Kidney (tissue), 13 donors: ENCODE measurements at regions not wholly inside any gene's neighbourhood (a gene's known extent, or its start where the extent isn't known, plus 50 kb on each side); places are given as distances from the start of the nearest gene placed in this dataset.

Experiments used
- DNase-seq, 5 donors: peaks; one replicate each; pipeline ENCODE4 v3.0.0-alpha.2; 2013 to 2020
- FAIRE-seq: peaks from 2 replicates; lab custom pipeline; 2012; peaks lifted over from hg19 to GRCh38; lab: Jason Lieb, UNC
- H3K27ac ChIP-seq, 2 donors: one replicate each; pipeline ENCODE4 v1.7.0; 2013; ENCODE audit warnings: low read depth in 2 of 2, low read length in 2 of 2, inconsistent platforms in 1 of 2
- H3K27me3 ChIP-seq: one replicate; pipeline ENCODE4 v1.7.1; 2013; ENCODE audit warnings: low read length, inconsistent platforms; ENCODE audit not compliant: control insufficient read depth, insufficient read depth
- H3K36me3 ChIP-seq, 3 donors: one replicate each; pipeline versions ENCODE4 v1.7.0 to v1.7.1; 2013; ENCODE audit warnings: low read length in 3 of 3, control low read depth in 1 of 3, inconsistent platforms in 1 of 3; ENCODE audit not compliant: insufficient read depth in 3 of 3, control insufficient read depth in 2 of 3
- H3K4me1 ChIP-seq, 3 donors: one replicate each; pipeline versions ENCODE4 v1.7.0 to v1.7.1; 2013; ENCODE audit warnings: low read length in 3 of 3, inconsistent platforms in 1 of 3, low read depth in 1 of 3; ENCODE audit not compliant: control insufficient read depth in 2 of 3, insufficient read depth in 2 of 3
- H3K4me3 ChIP-seq, 3 donors: one replicate each; pipeline versions ENCODE4 v1.7.0 to v1.8.1; 2013; ENCODE audit warnings: low read length in 3 of 3, control low read depth in 1 of 3, inconsistent platforms in 1 of 3
- H3K9ac ChIP-seq, 3 donors: one replicate each; pipeline versions ENCODE4 v1.7.0 to v1.7.1; 2013; ENCODE audit warnings: low read length in 3 of 3, control low read depth in 1 of 3, inconsistent platforms in 1 of 3
- H3K9me3 ChIP-seq, 3 donors: one replicate each; pipeline versions ENCODE4 v1.7.0 to v1.7.1; 2013; ENCODE audit warnings: low read length in 3 of 3, control low read depth in 1 of 3, inconsistent platforms in 1 of 3; ENCODE audit not compliant: control insufficient read depth in 2 of 3, insufficient read depth in 1 of 3
- intact Hi-C: fragments of 100-400 bp; cut with DNase I; formaldehyde crosslinking; loops from one replicate; pipeline ENCODE4 v1.11.1; 2022
- TF ChIP-seq, protein P1 (sequence below): IDR thresholded peaks from 3 replicates; pipeline ENCODE4 v1.5.1; 2012; ENCODE audit warnings: mild to moderate bottlenecking, moderate library complexity, borderline replicate concordance; ENCODE audit not compliant: insufficient read depth; ENCODE audit errors: extremely low read depth
- donor health status: control.
- donor health status: control.
- donor health status: control.
- donor health status: control.
- donor health status: control.
- donor health status: DM: yes; HTN: yes; CAD: no.
- donor health status: Normal renal cell carcinoma (clear cell type).

DNA sequence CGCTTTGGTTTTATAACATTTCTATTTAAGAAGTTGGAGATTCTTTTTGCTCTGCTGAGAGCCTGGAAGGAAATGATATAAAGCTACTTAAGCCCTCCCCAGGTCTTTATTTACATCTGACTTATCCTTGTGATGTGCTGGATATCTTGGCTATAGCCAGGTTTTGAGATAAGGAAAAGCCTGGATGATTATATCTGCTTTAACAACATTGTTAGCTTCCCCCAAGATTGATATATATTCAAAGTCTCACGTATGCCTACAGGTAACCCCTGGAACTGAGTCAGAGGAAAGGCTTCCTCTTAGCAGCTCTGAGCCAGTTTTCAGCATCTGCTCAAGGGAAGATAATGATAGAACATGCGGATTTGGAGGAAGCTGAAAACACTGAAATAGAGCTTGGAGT, 61.5 kb upstream of the CRBN start:
- Histone ChIP-seq H3K4me1 (no peaks in the 10 kb centered on the region), H3K9ac (no peak overlapping the region), H3K36me3 (no peaks in the 10 kb centered on the region), H3K27ac (no peak overlapping the region), H3K9me3 (no peaks in the 10 kb centered on the region), H3K4me3 (no peak overlapping the region), H3K27me3 (no peaks in the 10 kb centered on the region)
- DNase-seq (no peak), FAIRE-seq (no peak)
- TF ChIP-seq, protein P1, sequence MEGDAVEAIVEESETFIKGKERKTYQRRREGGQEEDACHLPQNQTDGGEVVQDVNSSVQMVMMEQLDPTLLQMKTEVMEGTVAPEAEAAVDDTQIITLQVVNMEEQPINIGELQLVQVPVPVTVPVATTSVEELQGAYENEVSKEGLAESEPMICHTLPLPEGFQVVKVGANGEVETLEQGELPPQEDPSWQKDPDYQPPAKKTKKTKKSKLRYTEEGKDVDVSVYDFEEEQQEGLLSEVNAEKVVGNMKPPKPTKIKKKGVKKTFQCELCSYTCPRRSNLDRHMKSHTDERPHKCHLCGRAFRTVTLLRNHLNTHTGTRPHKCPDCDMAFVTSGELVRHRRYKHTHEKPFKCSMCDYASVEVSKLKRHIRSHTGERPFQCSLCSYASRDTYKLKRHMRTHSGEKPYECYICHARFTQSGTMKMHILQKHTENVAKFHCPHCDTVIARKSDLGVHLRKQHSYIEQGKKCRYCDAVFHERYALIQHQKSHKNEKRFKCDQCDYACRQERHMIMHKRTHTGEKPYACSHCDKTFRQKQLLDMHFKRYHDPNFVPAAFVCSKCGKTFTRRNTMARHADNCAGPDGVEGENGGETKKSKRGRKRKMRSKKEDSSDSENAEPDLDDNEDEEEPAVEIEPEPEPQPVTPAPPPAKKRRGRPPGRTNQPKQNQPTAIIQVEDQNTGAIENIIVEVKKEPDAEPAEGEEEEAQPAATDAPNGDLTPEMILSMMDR = no peak
- intact Hi-C loops = no loop called here

- no peaks in the 10 kb centered on the region for H3K27me3 ChIP-seq
- no peak overlapping the region for H3K27ac ChIP-seq
- FAIRE-seq = no peak
- no peaks in the 10 kb centered on the region for H3K4me1 ChIP-seq
- no peak for DNase-seq
- no peaks in the 10 kb centered on the region for H3K36me3 ChIP-seq
- no peak overlapping the region for H3K4me3 ChIP-seq
- intact Hi-C loops = no loop called here
- TF ChIP-seq, protein P1 = no peak
- H3K9me3 ChIP-seq = no peaks in the 10 kb centered on the region
- no peak overlapping the region for H3K9ac ChIP-seq
Measured at GRCh38 chr3:3237979-3238378, 58.5 kb upstream of the CRBN start.

DNA sequence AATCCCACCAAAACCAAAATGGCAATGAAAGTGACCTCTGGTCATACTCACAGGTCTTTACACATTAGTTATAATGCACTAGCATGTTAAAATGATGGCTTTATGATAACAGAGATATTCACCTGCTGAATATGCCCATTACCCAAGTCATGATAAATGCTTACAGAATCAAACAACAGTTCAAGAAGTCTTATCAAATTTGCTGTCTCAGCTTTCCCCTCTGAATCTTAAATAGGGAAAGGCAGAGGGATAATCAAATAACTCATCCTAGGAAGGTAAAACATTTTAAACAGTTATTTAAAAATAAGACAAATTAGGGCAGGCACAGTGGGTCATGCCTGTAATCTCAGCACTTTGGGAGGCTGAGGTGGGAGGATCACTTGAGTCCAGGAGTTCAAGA, 52.8 kb upstream of the CRBN start:
- intact Hi-C loops = no loop called here
- Histone ChIP-seq H3K27ac (no peak overlapping the region), H3K9me3 (peaks cover 0 to 2% (median 0%) of the 10 kb centered on the region in 3 donors), H3K4me1 (no peaks in the 10 kb centered on the region), H3K9ac (no peak overlapping the region), H3K36me3 (no peaks in the 10 kb centered on the region), H3K4me3 (no peak overlapping the region), H3K27me3 (no peaks in the 10 kb centered on the region)
- TF ChIP-seq, protein P1 = no peak
- DNase-seq (no peak), FAIRE-seq (no peak)
